CD1c-positive myeloid dendritic cell (primary cell): ENCODE measurements at regions not wholly inside any gene's neighbourhood (a gene's known extent, or its start where the extent isn't known, plus 50 kb on each side); places are given as distances from the start of the nearest gene placed in this dataset.
"Not testable (repeated sequence)": the region's sequence is repeated elsewhere in the genome, so short reads cannot be mapped to it uniquely, and the experiment has no call there.

Experiments used
- DNase-seq: peaks from one replicate; pipeline ENCODE4 v3.0.0-alpha.2; 2016; ENCODE audit errors: extremely low spot score

DNA sequence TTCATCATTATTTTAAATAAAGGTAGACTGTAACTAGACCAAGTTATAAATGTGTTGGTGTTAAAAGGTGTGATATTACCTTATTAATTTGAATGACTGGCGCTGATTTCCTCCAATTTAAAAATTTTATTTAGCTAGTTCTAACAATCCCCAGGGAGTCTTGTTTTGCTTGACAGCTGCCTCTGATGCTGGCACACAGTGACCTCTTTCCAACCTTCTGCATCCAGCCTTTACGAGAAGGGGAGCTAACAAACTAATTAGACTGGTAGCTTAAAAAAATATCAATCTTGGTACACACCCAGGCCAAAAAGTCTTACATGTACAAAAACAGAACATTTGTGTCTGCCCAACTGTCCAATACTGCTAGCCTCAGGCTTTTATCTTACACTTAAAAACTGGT is 51.8 kb upstream of the ENPEP start:
- no peak for DNase-seq

DNA sequence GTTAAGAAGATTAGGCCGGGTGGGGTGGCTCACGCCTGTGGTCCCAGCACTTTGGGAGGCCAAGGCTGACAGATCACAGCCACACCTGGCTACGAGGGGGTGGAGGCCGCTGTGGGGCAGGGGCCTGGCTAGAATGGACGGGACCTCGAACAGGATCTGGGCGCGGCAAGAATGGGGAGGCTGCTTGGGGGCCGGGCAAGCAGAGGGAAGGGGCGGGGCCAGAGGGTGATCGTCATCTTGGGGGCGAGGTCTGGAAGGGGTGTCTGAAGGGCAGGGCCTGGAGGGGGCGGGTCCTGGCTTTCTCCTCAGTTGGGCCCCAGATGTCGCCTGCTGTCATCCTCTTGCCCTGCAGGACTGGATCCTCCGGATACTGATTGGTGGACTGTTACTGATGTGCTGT is 57.3 kb upstream of the ENPEP start:
- DNase-seq: no peak

DNA sequence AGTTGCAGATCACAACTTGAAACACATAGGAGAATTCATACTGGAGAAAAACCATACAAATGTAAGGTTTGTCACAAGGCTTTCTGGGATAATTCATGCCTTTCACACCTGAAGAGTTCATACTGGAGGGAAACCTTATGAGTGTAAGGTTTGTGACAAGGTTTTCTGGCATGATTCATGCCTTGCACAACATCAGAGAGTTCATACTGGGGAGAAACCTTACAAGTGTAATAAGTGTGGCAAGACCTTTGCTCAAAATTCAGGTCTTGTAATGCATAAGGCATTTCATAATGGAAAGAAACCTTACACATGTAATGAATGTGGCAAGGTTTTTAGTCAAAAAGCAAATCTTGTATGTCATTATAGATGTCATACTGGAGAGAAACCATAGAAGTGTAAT is 58.8 kb upstream of the ENPEP start:
- no peak for DNase-seq

DNA sequence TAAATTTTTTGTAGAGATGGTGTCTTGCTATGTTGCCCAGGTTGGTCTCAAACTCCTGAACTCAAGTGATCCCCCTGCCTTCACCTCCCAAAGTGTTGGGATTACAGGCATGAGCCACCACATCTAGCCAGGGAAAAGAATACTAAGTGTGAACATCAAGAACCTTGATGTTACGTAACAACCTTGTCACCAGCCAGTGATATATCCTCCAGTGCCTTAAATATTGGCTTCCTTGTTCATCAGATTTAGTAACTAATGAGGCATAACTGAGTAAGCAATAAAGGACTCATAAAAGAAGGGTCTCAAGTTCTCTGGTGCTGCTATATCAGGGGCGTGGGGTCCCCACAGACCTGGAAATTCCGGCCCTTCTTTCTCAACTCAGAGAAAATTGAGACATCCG is 60.5 kb upstream of the ENPEP start:
- DNase-seq: no peak

DNA sequence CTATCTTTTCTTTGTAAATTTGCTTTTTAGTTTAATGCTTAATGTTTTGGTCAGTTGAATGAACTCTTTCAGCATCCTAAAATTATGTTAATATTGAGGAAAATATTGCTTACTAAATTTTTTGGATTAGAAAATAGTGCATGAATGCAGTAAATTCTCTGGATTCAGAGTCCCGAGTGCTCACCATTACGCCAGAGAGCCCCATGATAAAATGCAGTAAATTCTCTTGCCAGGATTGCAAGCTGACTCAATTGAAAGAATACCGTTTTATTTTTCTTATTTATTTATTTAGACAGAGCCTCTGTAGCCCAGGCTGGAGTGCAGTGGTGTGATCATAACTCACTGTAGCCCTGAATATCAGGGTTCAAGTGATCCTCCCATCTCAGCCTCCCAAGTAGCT is 60.9 kb upstream of the ENPEP start:
- DNase-seq: no peak

DNA sequence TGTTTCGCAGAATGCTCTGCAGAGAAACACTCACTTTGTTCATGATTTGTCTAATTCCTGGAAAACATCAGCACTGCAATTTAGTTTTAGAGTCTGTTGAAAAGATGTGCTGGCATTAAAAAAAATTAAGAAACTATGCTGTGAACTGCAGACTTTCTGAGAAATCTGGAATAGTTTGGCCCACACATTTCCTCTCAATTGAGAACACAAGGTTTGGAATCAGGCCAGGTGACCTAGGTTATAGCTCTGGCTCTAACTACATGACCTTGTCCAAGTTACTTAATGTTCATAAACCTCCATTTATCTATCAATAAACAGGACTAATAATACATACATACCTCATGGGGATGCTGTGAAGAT is 61.4 kb upstream of the ENPEP start:
- DNase-seq: no peak

DNA sequence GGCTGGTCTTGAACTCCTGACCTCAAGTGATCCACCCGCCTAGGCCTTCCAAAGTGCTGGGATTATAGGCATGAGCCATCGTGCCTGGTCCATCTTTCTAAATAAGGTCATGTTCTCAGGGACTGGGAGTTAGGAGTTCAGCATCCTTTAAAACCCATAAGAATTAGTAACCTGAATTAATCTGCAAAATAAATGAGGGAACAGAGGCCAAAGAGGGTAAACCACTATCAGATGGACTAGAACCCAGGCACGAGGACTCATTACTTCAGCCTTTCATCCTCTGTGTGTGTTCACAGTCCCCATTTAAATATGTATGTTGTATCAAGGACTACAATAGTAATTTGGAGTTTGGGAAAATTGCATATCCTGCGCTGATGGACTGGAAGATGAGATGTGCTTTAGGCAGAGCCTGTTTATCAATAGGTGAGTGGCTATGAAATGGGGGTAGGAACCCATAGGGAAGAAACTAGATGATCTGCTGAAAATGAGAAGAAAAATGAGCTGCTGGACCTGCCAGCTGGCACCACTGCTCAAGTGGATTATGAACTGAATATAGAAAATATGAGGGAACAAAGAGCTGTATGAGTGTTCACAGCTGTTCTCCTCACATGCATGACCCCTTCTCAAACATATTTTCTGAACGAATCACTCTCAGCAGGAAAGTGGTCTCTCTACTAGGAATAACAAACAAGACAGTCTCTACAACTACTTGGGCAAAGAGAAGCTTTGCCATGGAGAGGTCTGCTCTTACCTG is 62.0 kb upstream of the ENPEP start:
- DNase-seq: not testable (repeated sequence)

DNA sequence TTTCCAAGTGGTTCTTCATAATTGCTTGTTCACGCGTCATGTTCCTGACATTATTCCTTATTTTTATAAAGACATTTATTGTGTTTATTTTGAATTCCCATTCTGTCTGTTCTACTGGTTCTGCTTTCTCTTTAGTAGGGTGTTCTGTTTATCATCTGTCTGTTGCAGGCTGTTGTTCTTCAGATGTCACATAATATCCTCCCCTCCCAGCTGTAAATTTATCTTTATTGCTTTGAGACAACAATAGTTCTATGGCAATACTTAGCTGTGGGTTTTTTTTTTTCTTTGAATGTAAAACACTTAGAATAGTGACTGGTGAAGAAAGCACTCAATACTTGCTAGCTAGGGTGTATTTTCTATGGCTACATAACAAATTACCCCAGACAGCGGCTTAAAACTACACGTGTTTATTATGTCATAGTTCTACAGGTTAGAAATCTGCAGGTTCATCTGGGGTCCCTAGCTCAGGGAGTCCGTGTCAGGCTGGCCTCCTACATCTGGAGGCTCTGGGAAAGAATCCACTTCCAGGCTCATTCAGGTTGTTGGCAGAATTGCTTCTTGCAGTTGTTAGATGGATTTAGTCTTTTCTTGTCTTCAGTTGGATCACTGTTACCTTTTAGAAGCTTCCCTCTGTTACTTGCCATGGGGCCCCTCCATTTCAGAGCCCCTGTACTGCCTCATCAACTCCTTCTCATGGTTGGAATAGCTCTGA is 63.4 kb upstream of the ENPEP start:
- DNase-seq: no peak

DNA sequence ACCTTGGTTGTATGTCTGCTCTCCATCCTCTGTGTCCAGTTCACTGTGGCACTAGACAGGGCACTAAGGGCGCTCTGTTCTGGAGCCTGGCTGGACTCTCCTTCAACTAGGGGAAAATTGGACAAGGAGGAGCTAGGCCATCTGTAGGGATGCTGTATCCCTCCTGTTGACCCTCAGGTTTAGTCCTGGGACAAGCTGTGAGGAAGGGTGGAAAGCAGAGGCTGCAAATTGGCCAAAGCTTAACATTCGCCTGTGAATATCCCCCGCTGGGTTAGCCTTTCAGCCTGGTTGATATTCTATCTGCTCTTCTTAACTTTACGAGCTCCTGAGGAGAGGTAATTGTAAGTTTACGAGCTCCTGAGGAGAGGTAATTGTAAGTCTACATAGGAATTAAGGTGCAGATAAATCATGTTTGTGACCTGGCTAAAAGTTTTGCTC is 64.4 kb upstream of the ENPEP start:
- DNase-seq: no peak

DNA sequence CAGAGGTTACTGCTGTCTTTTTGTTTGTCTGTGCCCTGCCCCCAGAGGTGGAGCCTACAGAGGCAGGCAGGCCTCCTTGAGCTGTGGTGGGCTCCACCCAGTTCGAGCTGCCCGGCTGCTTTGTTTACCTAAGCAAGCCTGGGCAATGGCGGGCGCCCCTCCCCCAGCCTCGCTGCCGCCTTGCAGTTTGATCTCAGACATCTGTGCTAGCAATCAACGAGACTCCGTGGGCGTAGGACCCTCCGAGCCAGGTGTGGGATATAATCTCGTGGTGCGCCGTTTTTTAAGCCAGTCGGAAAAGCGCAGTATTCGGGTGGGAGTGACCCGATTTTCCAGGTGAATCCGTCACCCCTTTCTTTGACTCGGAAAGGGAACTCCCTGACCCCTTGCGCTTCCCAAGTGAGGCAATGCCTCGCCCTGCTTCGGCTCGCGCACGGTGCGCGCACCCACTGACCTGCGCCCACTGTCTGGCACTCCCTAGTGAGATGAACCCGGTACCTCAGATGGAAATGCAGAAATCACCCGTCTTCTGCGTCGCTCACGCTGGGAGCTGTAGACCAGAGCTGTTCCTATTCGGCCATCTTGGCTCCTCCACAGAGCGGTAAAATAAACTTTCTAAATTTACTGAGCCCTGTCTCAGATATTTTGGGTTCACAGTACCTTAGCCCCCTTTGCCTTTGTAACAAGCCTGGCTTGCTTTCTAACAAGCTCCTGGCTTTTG is 64.9 kb upstream of the ENPEP start:
- DNase-seq: not testable (repeated sequence)

DNA sequence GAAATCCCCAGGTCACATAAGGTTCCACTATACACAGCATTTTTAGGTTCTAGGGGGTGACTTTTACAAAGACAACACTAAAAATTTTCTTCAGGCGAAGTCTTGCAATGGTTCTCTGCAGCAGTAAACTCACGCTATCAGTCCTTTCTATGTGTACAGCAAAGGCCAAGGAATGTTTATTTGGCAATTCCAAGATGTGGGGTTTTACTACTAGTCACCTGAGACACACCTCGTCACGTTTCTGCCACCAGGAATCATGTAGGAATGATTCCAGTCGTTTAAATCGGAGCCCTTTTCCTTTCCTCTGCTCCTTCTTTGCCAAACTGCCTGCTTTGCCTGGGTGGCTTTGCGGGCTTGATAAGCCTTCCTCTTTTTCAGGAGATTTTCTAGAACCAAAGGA is 75.9 kb upstream of the ENPEP start:
- no peak for DNase-seq

DNA sequence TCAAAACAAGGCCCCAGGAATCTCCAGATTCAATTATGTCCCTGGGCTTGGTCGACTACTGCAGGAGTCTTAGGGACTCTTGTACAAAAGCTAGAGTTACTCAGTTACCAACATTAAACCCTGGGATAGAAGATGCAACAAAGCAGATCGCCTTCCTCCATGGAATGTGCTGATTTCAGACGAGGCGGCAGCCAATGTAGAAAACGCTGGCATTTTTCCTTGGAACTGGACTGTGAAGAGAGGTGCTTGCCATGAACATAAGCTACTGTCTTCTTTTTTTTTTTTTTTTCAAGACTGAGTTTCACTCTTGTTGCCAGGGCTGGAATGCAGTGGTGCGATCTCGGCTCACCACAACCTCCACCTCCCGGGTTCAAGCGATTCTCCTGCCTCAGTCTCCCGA is 76.9 kb upstream of the ENPEP start:
- not testable (repeated sequence) for DNase-seq

DNA sequence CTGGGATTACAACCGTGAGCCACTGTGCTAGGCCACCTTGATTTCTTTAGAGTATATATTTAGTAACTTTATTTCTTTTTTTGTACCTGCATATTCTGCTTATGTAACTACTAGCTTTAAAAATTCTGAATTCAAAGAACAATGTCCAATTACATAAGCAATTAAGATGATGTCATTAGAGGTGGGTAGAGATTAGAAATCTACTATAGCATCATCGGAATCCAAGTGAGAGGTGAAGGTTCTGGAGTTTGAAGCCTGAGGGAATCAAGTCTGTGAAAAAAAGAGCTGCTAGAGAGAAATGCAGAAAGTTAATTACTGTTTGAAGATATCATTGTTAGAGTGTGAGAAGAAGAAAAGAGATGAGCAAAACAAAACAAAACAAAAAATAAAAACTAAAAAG is 79.0 kb upstream of the ENPEP start:
- no peak for DNase-seq

DNA sequence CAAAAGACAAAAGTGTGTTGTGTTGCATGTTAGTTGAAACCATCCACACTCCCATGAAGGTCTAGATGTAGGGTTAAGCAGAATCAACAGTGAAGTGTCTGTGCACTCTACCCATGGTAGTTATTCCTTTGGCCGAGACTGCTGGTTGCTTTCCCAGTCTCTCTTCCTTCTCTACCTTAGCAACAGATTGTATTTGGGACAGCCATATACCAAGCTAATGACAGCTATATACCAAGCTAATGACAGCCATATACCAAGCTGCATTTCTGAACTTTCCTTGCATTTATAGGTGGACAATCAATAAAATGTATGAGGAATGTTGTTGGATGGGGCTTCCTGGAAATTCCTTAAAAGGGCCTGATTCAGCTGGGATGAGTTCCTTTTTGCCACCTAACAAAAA is 80.5 kb upstream of the ENPEP start:
- DNase-seq: no peak

DNA sequence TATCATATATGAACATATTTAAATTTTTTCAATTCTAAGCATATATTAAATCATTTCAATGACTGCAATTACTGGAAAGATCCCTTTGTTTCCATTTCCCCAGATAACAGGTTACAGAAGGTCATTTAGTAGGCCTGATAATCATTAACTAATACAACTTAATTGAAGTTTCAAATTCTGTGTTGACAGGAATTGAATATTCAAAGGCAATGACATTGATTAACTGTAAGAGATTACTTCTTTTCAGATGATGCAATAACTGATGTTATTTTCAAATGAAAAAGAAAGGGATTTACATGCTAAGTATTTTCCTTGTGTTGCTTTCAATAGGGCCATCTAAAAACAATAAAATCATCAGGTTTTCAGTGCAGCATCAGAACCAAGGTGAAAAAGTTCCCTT is 81.1 kb upstream of the ENPEP start:
- no peak for DNase-seq

DNA sequence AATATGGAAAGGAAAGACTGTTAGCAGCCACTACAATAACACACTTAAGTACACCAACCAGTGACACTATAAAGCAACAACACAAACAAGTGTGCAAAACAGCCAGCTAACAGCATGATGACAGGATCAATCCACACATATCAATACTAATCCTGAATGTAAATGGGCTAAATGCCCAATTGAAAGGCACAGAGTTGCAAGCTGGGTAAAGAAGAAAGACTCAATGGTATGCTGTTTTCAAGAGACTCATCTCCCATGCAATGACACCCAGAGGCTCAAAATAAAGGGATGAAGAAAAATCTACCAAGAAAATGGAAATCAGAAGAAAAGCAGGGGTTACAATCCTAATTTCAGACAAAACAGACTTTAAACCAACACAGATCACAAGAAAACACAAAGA is 94.2 kb upstream of the ENPEP start:
- no peak for DNase-seq

DNA sequence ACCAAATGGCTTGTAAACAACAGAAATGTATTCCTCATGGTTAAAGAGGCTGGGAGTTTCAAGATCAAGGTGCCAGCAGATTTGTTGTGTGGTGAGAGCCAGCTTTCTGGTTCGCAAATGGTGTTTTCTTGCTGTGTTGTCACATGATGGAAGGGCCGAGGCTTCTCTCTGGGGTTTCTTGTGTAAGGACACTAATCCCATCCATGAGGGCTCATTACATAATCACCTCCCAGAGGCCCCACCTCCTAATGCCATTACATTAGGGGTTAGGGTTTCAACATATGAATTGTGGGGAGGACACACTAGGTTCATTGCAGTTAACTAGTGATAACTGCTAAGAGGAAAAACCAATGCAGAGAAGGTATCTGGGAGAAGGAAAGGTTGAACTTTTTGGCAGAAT is 103.5 kb upstream of the ENPEP start:
- no peak for DNase-seq

DNA sequence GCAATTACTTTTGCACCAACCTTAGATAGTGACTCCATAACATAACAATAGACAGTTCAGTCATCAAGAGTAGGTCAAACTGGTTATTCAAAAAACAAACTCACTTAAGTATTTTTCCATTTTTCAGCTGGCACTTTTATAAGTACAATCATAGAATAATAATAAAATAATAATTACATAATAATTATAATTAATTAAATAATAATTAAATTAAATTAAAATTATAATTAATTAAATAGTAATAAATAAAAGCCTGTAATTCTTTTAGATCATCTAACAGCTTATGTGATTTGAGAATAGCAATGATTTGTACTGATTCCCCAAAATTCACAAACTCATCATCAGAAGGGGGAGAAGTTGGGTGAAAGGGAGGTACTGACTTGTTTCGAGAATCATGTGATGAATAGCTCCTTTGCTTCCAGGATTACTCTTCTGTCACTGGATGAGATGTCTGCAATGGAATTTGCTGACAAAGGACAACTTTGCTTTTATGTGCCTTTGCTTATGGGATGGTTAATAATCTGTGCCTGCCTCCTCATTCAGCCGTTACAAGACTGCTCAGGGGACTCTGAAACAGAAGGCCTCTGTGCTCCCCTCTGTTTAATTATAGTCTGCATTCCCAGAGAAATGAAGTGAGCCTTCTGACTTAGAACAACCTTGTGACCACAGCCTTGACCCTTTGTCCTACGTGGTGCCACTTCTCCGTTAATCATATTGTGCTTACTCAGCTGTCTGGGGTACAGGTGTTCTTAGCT is 104.8 kb upstream of the ENPEP start:
- DNase-seq: no peak

DNA sequence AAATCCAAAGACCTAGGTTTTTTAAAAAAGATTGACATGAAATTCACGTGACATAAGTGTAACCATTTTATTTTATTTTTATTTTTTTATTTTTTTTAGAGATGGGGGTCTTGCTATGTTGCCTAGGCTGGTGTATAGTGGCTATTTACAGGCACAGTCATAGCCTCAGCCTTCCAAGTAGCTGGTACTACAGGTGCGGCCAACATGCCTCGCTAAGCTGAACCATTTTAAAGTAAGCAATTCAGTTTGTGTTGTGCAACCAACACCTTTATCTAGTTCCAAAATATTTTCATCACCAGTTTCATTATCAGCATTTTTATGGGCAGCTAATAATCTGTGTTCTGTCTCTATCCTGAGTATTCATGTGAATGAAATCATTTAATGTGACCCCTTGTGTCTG is 107.5 kb upstream of the ENPEP start:
- DNase-seq: no peak

DNA sequence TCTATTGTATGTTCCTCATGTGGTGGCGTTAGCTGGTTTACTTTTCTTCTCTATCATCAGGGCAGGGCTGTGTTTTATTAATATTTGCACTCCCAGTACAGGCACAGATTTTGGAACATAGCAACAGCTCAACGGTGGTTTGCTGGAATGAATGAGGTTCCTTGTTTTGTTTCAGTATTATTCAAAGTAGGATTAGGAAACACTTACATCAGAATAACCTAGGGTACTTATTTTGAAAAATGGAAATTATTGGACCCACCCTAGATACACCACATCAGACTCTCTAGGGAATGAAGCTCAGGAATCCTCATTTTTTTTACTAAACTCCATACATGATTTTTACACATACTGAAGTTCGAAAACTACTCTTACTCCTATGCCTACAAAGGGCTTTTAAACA is 108.8 kb upstream of the ENPEP start:
- DNase-seq: no peak

DNA sequence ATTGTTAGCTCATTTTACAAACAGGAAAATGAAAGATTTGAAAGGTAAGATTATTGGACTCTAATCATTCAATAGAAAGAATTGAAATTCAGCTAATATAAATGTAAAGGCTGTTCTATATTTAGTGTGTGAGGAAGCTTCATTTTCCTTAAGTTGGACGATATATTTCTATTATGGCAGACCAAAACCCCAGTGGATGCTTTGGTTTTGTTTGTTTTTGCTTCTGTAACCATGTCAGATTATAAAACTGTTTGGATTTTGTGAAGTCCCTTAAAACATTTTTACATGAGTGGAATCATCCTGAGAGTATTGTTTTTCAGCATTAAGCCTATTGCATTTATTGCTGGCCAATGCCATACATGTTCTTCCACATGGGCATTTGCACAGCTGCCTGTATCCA is 110.2 kb upstream of the ENPEP start:
- DNase-seq: no peak

DNA sequence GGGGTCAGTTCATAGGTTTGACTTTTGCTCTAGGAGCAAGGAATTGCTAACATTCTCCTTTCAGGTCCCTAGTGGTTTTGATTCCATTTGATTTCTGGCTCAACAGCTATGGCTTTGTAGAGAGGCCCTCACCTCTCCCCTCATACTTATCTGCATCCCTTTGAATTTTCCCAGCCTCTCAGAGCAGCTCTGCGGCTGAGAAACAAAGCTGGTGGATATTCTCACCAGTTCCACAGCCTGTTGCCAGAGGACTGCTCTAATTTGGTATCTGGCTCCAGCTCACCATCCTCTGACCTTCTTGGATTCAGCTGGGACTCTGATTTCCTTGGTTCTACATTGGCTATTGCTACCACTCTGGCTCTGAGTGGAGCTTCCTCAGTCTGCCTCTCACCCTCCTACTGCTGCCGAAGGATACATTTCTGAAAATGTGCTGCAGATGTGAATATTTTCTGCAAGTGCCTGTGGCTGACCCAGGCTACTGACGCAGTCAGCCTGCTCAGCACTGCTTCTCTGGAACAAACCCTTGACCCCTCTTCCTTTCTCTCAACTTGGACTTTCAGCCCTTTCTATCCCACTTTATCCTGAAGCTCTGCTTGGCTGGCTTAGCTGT is 110.9 kb upstream of the ENPEP start:
- DNase-seq: no peak
